ENCODE measurements at regions not wholly inside any gene's neighbourhood (a gene's known extent, or its start where the extent isn't known, plus 50 kb on each side); places are given as distances from the start of the nearest gene placed in this dataset.

DNA sequence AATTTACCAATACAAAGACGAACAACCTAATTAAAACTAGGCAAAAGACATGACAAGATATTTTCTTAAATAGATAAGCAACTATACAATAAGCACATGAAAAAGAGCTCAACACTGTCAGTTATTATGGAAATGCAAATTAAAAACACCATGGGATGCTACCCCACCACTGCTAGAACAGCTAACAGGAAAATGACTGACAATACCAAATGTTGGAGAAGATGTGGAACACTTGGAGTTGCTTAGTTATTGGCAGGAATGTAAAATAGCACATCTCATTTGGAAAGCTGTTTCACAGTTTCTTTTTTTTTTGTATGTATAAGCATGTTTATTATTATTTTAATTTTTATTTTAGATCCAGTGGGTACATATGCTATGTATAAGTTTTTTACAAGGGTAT, 84.4 kb downstream of the CYRIA start:
- Histone ChIP-seq H3K4me3 (ENCODE audit: low read length) (no peak overlapping the region), H3K27ac (ENCODE audit: low read depth, low read length) (no peak overlapping the region), H3K4me1 (ENCODE audit: insufficient read depth, low read length) (no peaks in the 10 kb centered on the region), H3K27me3 (ENCODE audit: insufficient read depth, low read length, poor library complexity, severe bottlenecking) (no peaks in the 10 kb centered on the region), H3K9me3 (ENCODE audit: low read length) (no peaks in the 10 kb centered on the region), H3K36me3 (ENCODE audit: insufficient read depth, low read length) (no peaks in the 10 kb centered on the region)
- H3K36me3 Mint-ChIP-seq, result no peaks in the 10 kb centered on the region
- ChIA-PET POLR2A (no interaction called here), CTCF (no interaction called here)
- peaks cover 0 to 3% (median 0%) of the 10 kb centered on the region in 3 donors for H3K4me1 Mint-ChIP-seq
- H3K27me3 Mint-ChIP-seq, result peaks cover 0 to 2% of the 10 kb centered on the region in 2 donors
- peaks cover 0 to 2% (median 0%) of the 10 kb centered on the region in 5 donors for H3K9me3 Mint-ChIP-seq
- no peak overlapping the region for H3K4me3 Mint-ChIP-seq
- H3K27ac Mint-ChIP-seq, result no peak overlapping the region
- no peak for DNase-seq

GRCh38 chr2:16578081-16578480, 87.6 kb downstream of the CYRIA start:
- Histone ChIP-seq H3K27me3 (ENCODE audit: insufficient read depth, low read length, poor library complexity, severe bottlenecking) (no peaks in the 10 kb centered on the region), H3K36me3 (ENCODE audit: insufficient read depth, low read length) (no peaks in the 10 kb centered on the region), H3K4me1 (ENCODE audit: insufficient read depth, low read length) (no peaks in the 10 kb centered on the region), H3K27ac (ENCODE audit: low read depth, low read length) (no peak overlapping the region), H3K4me3 (ENCODE audit: low read length) (no peak overlapping the region), H3K9me3 (ENCODE audit: low read length) (no peaks in the 10 kb centered on the region)
- no peak overlapping the region for H3K4me3 Mint-ChIP-seq
- H3K9me3 Mint-ChIP-seq, result peaks cover 0 to 3% (median 2%) of the 10 kb centered on the region in 5 donors
- H3K27me3 Mint-ChIP-seq, result peaks cover 0 to 2% of the 10 kb centered on the region in 2 donors
- no peak for DNase-seq
- ChIA-PET POLR2A (no interaction called here), CTCF (no interaction called here)
- peaks cover 0 to 3% (median 0%) of the 10 kb centered on the region in 3 donors for H3K36me3 Mint-ChIP-seq
- H3K4me1 Mint-ChIP-seq, result no peaks in the 10 kb centered on the region
- no peak overlapping the region for H3K27ac Mint-ChIP-seq

DNA sequence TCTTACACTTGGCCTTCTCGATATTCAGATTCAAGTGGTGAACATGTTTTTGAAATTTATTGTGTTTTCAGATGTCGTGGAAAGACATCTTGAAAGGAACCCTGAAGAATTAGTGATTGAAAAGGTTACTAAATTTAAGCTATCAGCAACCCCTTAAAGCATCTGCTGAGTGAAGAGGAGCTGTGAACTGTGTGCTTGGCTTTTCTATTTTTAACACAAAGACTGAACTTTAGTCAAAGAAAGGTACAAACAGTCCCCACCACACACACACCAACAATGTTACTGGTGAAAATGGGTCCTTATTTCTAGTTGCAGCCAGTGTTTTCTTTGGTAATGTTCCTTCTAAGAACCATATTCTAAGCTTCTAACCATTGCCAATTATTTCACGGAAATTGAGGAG, 95.1 kb downstream of the CYRIA start:
- peaks cover 0 to 3% (median 0%) of the 10 kb centered on the region in 3 donors for H3K36me3 Mint-ChIP-seq
- H3K4me3 Mint-ChIP-seq, result no peak overlapping the region
- no peak for DNase-seq
- no peaks in the 10 kb centered on the region for H3K4me1 Mint-ChIP-seq
- no peak overlapping the region for H3K27ac ChIP-seq (ENCODE audit: low read depth, low read length)
- H3K36me3 ChIP-seq (ENCODE audit: insufficient read depth, low read length), result no peaks in the 10 kb centered on the region
- H3K9me3 Mint-ChIP-seq, result peaks cover 0 to 3% (median 0%) of the 10 kb centered on the region in 5 donors
- no peaks in the 10 kb centered on the region for H3K9me3 ChIP-seq (ENCODE audit: low read length)
- POLR2A ChIA-PET, result no interaction called here
- CTCF ChIA-PET, result no interaction called here
- no peaks in the 10 kb centered on the region for H3K27me3 ChIP-seq (ENCODE audit: insufficient read depth, low read length, poor library complexity, severe bottlenecking)
- H3K4me1 ChIP-seq (ENCODE audit: insufficient read depth, low read length), result no peaks in the 10 kb centered on the region
- H3K4me3 ChIP-seq (ENCODE audit: low read length), result no peak overlapping the region
- no peaks in the 10 kb centered on the region for H3K27me3 Mint-ChIP-seq
- H3K27ac Mint-ChIP-seq, result no peak overlapping the region

GRCh38 chr2:16568998-16569784, 96.4 kb downstream of the CYRIA start:
- no peaks in the 10 kb centered on the region for H3K36me3 ChIP-seq (ENCODE audit: insufficient read depth, low read length)
- Mint-ChIP-seq H3K9me3 (no peaks in the 10 kb centered on the region), H3K27ac (peak overlapping the region in 2 of 8 donors; percentile 39 to 82), H3K27me3 (no peaks in the 10 kb centered on the region), H3K36me3 (peaks cover 0 to 1% (median 0%) of the 10 kb centered on the region in 3 donors), H3K4me3 (no peak overlapping the region), H3K4me1 (no peaks in the 10 kb centered on the region)
- no peaks in the 10 kb centered on the region for H3K4me1 ChIP-seq (ENCODE audit: insufficient read depth, low read length)
- ChIA-PET POLR2A (no interaction called here), CTCF (no interaction called here)
- H3K27me3 ChIP-seq (ENCODE audit: insufficient read depth, low read length, poor library complexity, severe bottlenecking), result no peaks in the 10 kb centered on the region
- no peak for DNase-seq
- no peak overlapping the region for H3K4me3 ChIP-seq (ENCODE audit: low read length)
- H3K9me3 ChIP-seq (ENCODE audit: low read length), result no peaks in the 10 kb centered on the region
- H3K27ac ChIP-seq (ENCODE audit: low read depth, low read length), result no peak overlapping the region

GRCh38 chr2:16566701-16567100, 98.9 kb downstream of the CYRIA start:
- peaks cover 0 to 3% of the 10 kb centered on the region in 2 donors for H3K27me3 Mint-ChIP-seq
- POLR2A ChIA-PET, result no interaction called here
- CTCF ChIA-PET, result no interaction called here
- H3K4me3 ChIP-seq (ENCODE audit: low read length), result no peak overlapping the region
- no peaks in the 10 kb centered on the region for H3K4me1 Mint-ChIP-seq
- no peaks in the 10 kb centered on the region for H3K4me1 ChIP-seq (ENCODE audit: insufficient read depth, low read length)
- H3K36me3 ChIP-seq (ENCODE audit: insufficient read depth, low read length), result no peaks in the 10 kb centered on the region
- no peak for DNase-seq
- H3K9me3 ChIP-seq (ENCODE audit: low read length), result no peaks in the 10 kb centered on the region
- H3K4me3 Mint-ChIP-seq, result no peak overlapping the region
- no peak overlapping the region for H3K27ac ChIP-seq (ENCODE audit: low read depth, low read length)
- peak overlapping the region in 1 of 8 donors; percentile 17 for H3K27ac Mint-ChIP-seq
- H3K36me3 Mint-ChIP-seq, result peaks cover 0 to 4% (median 1%) of the 10 kb centered on the region in 3 donors
- H3K9me3 Mint-ChIP-seq, result peaks cover 0 to 2% (median 0%) of the 10 kb centered on the region in 5 donors
- H3K27me3 ChIP-seq (ENCODE audit: insufficient read depth, low read length, poor library complexity, severe bottlenecking), result no peaks in the 10 kb centered on the region

DNA sequence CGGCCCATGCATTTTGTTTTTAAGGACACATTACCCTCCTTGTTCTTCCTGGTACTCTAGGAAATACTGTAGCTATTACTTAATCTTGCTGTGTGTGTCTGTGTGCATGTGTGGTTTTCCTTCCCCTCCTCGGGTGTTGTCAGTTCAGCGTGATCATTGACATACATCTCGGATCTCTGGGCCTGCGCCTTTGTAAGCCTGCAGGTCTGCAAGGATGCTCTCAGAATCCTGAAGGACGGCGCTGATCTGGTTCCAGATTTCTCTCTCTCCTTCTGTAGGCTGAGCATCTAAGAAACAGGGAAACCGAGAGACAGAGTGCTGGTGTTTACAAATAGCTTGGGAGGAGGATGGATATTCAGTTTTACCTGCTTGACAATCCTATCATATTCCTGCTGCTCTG, 100.2 kb downstream of the CYRIA start:
- H3K4me3 ChIP-seq (ENCODE audit: low read length), result no peak overlapping the region
- POLR2A ChIA-PET, result no interaction called here
- CTCF ChIA-PET, result interaction anchor here (0.7 kb wide), 1 partner anchor 43 kb away, joined by 4 read pairs; no protein-coding TSS in a partner anchor
- Mint-ChIP-seq H3K27me3 (peaks cover 0 to 3% of the 10 kb centered on the region in 2 donors), H3K27ac (no peak overlapping the region), H3K36me3 (peaks cover 0 to 4% (median 1%) of the 10 kb centered on the region in 3 donors), H3K4me3 (no peak overlapping the region), H3K9me3 (peaks cover 0 to 2% (median 0%) of the 10 kb centered on the region in 5 donors), H3K4me1 (no peaks in the 10 kb centered on the region)
- H3K27ac ChIP-seq (ENCODE audit: low read depth, low read length), result no peak overlapping the region
- DNase-seq, result no peak
- H3K9me3 ChIP-seq (ENCODE audit: low read length), result no peaks in the 10 kb centered on the region
- H3K27me3 ChIP-seq (ENCODE audit: insufficient read depth, low read length, poor library complexity, severe bottlenecking), result no peaks in the 10 kb centered on the region
- no peaks in the 10 kb centered on the region for H3K4me1 ChIP-seq (ENCODE audit: insufficient read depth, low read length)
- H3K36me3 ChIP-seq (ENCODE audit: insufficient read depth, low read length), result no peaks in the 10 kb centered on the region

DNA sequence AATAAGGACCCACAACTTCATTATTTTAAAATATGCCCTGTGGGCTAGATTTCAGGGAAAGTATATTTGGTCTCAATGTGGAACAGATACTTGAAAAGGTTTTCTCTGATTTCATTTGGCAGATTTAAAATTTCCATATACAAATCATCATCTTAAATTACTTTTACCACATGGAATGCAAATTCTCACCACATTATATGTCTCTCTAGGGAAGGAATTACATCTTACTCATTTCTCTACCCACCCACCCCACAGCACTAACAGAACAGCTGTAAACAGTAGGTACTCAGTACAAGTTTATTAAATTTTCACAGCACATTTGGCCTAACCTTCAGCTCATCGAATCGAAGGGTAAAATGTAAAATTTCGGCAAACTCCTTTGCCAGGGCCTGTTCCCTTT, 104.0 kb downstream of the CYRIA start:
- Mint-ChIP-seq H3K27me3 (peaks cover 0 to 3% of the 10 kb centered on the region in 2 donors), H3K4me3 (no peak overlapping the region), H3K27ac (no peak overlapping the region), H3K4me1 (no peaks in the 10 kb centered on the region), H3K9me3 (peaks cover 0 to 2% (median 0%) of the 10 kb centered on the region in 5 donors), H3K36me3 (peaks cover 0 to 6% (median 4%) of the 10 kb centered on the region in 3 donors)
- ChIA-PET POLR2A (no interaction called here), CTCF (no interaction called here)
- H3K27me3 ChIP-seq (ENCODE audit: insufficient read depth, low read length, poor library complexity, severe bottlenecking), result no peaks in the 10 kb centered on the region
- DNase-seq, result no peak
- no peak overlapping the region for H3K27ac ChIP-seq (ENCODE audit: low read depth, low read length)
- H3K9me3 ChIP-seq (ENCODE audit: low read length), result no peaks in the 10 kb centered on the region
- H3K4me1 ChIP-seq (ENCODE audit: insufficient read depth, low read length), result no peaks in the 10 kb centered on the region
- no peak overlapping the region for H3K4me3 ChIP-seq (ENCODE audit: low read length)
- no peaks in the 10 kb centered on the region for H3K36me3 ChIP-seq (ENCODE audit: insufficient read depth, low read length)

DNA sequence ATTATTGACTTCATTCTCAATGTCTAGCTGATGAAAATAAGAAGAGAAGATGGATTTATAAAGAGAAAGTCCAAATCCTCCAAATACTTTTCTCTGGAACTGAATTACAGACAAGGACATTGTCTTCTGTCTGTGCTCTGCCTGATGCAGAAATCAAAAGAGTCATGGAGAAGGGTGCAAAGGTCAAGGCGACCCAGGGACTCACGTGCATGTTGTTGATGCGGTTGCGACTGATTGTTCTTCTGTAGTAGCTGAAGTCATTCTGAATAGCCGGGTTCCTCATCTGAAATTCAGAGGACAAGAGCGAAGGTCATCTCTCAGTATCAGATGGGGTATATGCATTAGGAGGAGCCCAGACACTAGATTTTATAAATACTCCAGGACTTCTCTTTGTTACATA, 104.4 kb downstream of the CYRIA start:
- no peaks in the 10 kb centered on the region for H3K27me3 ChIP-seq (ENCODE audit: insufficient read depth, low read length, poor library complexity, severe bottlenecking)
- H3K36me3 ChIP-seq (ENCODE audit: insufficient read depth, low read length), result no peaks in the 10 kb centered on the region
- H3K4me1 ChIP-seq (ENCODE audit: insufficient read depth, low read length), result no peaks in the 10 kb centered on the region
- ChIA-PET POLR2A (no interaction called here), CTCF (no interaction called here)
- H3K4me3 ChIP-seq (ENCODE audit: low read length), result no peak overlapping the region
- Mint-ChIP-seq H3K9me3 (peaks cover 0 to 2% (median 0%) of the 10 kb centered on the region in 5 donors), H3K27me3 (peaks cover 0 to 3% of the 10 kb centered on the region in 2 donors), H3K27ac (no peak overlapping the region), H3K4me1 (no peaks in the 10 kb centered on the region), H3K36me3 (peaks cover 0 to 6% (median 4%) of the 10 kb centered on the region in 3 donors), H3K4me3 (no peak overlapping the region)
- DNase-seq, result no peak
- H3K9me3 ChIP-seq (ENCODE audit: low read length), result no peaks in the 10 kb centered on the region
- H3K27ac ChIP-seq (ENCODE audit: low read depth, low read length), result no peak overlapping the region
